Endothelial cell of umbilical vein (primary cell): ENCODE measurements at regions not wholly inside any gene's neighbourhood (a gene's known extent, or its start where the extent isn't known, plus 50 kb on each side); places are given as distances from the start of the nearest gene placed in this dataset.

Source experiments
- POLR2AphosphoS5 ChIP-seq: IDR thresholded peaks from 2 replicates; pipeline ENCODE4 v1.6.1; 2012; ENCODE audit warnings: low read depth, mild to moderate bottlenecking, control low read depth, low read length, moderate library complexity; ENCODE audit not compliant: insufficient read depth
- TF ChIP-seq, protein P1 (sequence below), 2 donors: IDR thresholded peaks; 1 replicate in 1 of 2; 2 replicates in 1 of 2; pipeline ENCODE4 v1.5.1; 2011; ENCODE audit warnings: low read length in 2 of 2, mild to moderate bottlenecking in 2 of 2, moderate library complexity in 2 of 2, control low read depth in 1 of 2, inconsistent platforms in 1 of 2, low read depth in 1 of 2; ENCODE audit not compliant: insufficient read depth in 1 of 2; ENCODE audit errors: extremely low read depth in 1 of 2

DNA sequence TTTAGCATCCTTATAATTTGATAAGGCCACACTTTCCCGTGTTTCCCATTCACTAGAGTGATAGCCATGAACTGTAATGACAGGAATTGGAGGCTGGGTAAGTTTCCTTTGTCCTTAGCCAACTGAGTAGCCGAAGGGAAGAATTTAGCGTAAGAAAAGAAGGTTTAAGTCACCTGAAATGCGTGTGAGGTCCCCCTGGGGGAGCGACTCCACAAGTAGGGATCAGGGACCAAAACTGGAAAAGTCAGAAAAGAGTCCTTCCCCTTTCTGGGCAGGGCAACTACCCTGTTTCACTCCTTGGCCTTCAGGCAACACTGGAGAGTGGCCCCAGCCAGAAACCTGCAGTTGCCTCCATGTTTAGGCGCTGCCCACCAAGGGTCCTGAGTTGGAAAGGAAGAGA lies 81.6 kb upstream of the MED14 start:
- TF ChIP-seq POLR2AphosphoS5, result no peak
- TF ChIP-seq, protein P1, sequence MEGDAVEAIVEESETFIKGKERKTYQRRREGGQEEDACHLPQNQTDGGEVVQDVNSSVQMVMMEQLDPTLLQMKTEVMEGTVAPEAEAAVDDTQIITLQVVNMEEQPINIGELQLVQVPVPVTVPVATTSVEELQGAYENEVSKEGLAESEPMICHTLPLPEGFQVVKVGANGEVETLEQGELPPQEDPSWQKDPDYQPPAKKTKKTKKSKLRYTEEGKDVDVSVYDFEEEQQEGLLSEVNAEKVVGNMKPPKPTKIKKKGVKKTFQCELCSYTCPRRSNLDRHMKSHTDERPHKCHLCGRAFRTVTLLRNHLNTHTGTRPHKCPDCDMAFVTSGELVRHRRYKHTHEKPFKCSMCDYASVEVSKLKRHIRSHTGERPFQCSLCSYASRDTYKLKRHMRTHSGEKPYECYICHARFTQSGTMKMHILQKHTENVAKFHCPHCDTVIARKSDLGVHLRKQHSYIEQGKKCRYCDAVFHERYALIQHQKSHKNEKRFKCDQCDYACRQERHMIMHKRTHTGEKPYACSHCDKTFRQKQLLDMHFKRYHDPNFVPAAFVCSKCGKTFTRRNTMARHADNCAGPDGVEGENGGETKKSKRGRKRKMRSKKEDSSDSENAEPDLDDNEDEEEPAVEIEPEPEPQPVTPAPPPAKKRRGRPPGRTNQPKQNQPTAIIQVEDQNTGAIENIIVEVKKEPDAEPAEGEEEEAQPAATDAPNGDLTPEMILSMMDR (IDR thresholded peaks at IDR 0.05; ENCODE audit: extremely low read depth in 1 of 2, insufficient read depth in 1 of 2, low read depth in 1 of 2, low read length in 2 of 2), result no peak
